ENCODE measurements at regions not wholly inside any gene's neighbourhood (a gene's known extent, or its start where the extent isn't known, plus 50 kb on each side); places are given as distances from the start of the nearest gene placed in this dataset.

DNA sequence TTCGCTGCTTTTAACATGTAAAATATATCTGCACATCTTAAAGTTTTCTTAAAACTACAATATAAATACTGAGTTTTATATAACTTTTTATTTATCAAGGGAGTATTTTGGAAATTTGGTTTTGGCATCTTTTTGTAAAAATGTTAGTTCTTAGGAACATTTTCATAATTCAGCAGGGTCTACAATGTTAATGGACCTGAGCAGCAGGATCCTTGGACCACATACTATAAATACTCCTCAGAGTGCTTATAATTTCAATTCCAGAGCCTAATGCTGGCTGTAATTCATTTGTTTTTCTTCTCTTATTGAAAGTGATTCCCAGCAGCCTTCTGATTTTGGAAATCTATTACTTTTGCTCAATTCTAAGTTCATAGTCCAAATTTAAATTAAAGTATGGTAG is 1216.2 kb downstream of the MAT2B start:
- TF ChIP-seq MXD4 (CRISPR knock-in tag; IDR thresholded peaks at IDR 0.05) (no peak), ZNF138 (CRISPR knock-in tag; IDR thresholded peaks at IDR 0.05; ENCODE audit: low read depth) (no peak), JUN (CRISPR knock-in tag; IDR thresholded peaks at IDR 0.05) (no peak), MTA3 (CRISPR knock-in tag; IDR thresholded peaks at IDR 0.05) (no peak)
- TF ChIP-seq, protein P1, sequence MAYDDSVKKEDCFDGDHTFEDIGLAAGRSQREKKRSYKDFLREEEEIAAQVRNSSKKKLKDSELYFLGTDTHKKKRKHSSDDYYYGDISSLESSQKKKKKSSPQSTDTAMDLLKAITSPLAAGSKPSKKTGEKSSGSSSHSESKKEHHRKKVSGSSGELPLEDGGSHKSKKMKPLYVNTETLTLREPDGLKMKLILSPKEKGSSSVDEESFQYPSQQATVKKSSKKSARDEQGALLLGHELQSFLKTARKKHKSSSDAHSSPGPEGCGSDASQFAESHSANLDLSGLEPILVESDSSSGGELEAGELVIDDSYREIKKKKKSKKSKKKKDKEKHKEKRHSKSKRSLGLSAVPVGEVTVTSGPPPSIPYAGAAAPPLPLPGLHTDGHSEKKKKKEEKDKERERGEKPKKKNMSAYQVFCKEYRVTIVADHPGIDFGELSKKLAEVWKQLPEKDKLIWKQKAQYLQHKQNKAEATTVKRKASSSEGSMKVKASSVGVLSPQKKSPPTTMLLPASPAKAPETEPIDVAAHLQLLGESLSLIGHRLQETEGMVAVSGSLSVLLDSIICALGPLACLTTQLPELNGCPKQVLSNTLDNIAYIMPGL (CRISPR knock-in tag; IDR thresholded peaks at IDR 0.05; ENCODE audit: borderline replicate concordance in 1 of 2, low read depth in 1 of 2): no peak
- TF ChIP-seq, protein P2, sequence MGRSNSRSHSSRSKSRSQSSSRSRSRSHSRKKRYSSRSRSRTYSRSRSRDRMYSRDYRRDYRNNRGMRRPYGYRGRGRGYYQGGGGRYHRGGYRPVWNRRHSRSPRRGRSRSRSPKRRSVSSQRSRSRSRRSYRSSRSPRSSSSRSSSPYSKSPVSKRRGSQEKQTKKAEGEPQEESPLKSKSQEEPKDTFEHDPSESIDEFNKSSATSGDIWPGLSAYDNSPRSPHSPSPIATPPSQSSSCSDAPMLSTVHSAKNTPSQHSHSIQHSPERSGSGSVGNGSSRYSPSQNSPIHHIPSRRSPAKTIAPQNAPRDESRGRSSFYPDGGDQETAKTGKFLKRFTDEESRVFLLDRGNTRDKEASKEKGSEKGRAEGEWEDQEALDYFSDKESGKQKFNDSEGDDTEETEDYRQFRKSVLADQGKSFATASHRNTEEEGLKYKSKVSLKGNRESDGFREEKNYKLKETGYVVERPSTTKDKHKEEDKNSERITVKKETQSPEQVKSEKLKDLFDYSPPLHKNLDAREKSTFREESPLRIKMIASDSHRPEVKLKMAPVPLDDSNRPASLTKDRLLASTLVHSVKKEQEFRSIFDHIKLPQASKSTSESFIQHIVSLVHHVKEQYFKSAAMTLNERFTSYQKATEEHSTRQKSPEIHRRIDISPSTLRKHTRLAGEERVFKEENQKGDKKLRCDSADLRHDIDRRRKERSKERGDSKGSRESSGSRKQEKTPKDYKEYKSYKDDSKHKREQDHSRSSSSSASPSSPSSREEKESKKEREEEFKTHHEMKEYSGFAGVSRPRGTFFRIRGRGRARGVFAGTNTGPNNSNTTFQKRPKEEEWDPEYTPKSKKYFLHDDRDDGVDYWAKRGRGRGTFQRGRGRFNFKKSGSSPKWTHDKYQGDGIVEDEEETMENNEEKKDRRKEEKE (IDR thresholded peaks at IDR 0.05): no peak
